GM12878 (cell line): ENCODE measurements at regions not wholly inside any gene's neighbourhood (a gene's known extent, or its start where the extent isn't known, plus 50 kb on each side); places are given as distances from the start of the nearest gene placed in this dataset.

Experiments used
- ATAC-seq: fragments of 200-7000 bp; cut with Tn5 transposase; 3 replicates; pipeline ENCODE4 v1.9.1; 2020; ENCODE audit warnings: mild to moderate bottlenecking, moderate library complexity
- BruUV-seq: library from RNA; stranded (reverse); fragments of 400-500 nt; replicated peaks from 2 replicates; lab custom pipeline; 2021; lab: Mats Ljungman, UMichigan
- CTCF ChIA-PET: fragments of 300-600 bp; sonication (Branson Sonifier 250); formaldehyde crosslinking; extraction: SDS; loops from one replicate; lab custom pipeline; 2021; ENCODE audit warnings: inconsistent platforms; lab: Yijun Ruan, JAX
- POLR2A ChIA-PET: fragments of 350-600 bp; formaldehyde crosslinking; extraction: SDS; loops from one replicate; lab custom pipeline; 2021; ENCODE audit warnings: inconsistent platforms; lab: Charles Lee
- RAD21 ChIA-PET: fragments of 300-600 bp; sonication (Branson Sonifier 250); formaldehyde crosslinking; loops from one replicate; lab custom pipeline; 2023; ENCODE audit warnings: antibody characterized with exemption; ENCODE audit not compliant: unreplicated experiment; lab: Charles Lee
- SMC1A ChIA-PET: fragments of 300-600 bp; sonication (Branson Sonifier 250); formaldehyde crosslinking; loops from one replicate; lab custom pipeline; 2023; ENCODE audit not compliant: unreplicated experiment, uncharacterized antibody; lab: Charles Lee
- DNase-seq: peaks from one replicate; pipeline ENCODE4 v3.0.0-alpha.2; 2011; ENCODE audit warnings: low read depth, low spot score
- FAIRE-seq: peaks from 3 replicates; lab custom pipeline; 2011; peaks lifted over from hg19 to GRCh38; lab: Jason Lieb, UNC
- H2AFZ ChIP-seq: 2 replicates; pipeline ENCODE4 v1.6.0; 2011; ENCODE audit warnings: low read depth, low read length, control low read depth; ENCODE audit not compliant: control insufficient read depth
- H3K27ac ChIP-seq: 2 replicates; pipeline ENCODE4 v1.5.1; 2011; ENCODE audit warnings: control low read depth; ENCODE audit not compliant: control insufficient read depth, insufficient read depth
- H3K27me3 ChIP-seq, 2 experiments: replicated peaks in 1 of 2; 2 replicates each; pipeline versions ENCODE4 v1.6.0 to v1.6.1; 2011; ENCODE audit warnings: low read length in 1 of 2; ENCODE audit not compliant: control insufficient read depth in 2 of 2, insufficient read depth in 2 of 2
- H3K36me3 ChIP-seq, 2 experiments: 2 replicates each; pipeline ENCODE4 v1.5.1; 2011; ENCODE audit warnings: low read length in 1 of 2; ENCODE audit not compliant: control insufficient read depth in 2 of 2, insufficient read depth in 2 of 2
- H3K4me1 ChIP-seq: 2 replicates; pipeline ENCODE4 v1.6.1; 2011; ENCODE audit warnings: mild to moderate bottlenecking, low read length, moderate library complexity, mixed read lengths; ENCODE audit not compliant: control insufficient read depth, insufficient read depth
- H3K4me2 ChIP-seq: 2 replicates; pipeline ENCODE4 v1.6.0; 2011; ENCODE audit warnings: control low read depth; ENCODE audit not compliant: control insufficient read depth, insufficient read depth
- H3K4me3 ChIP-seq: fragments of 200-600 bp; sonication (generic); 2 replicates; pipeline ENCODE4 v1.5.1; 2016
- H3K79me2 ChIP-seq: 2 replicates; pipeline ENCODE4 v1.6.0; 2011; ENCODE audit warnings: low read length; ENCODE audit not compliant: control insufficient read depth, insufficient read depth
- H3K9ac ChIP-seq: 2 replicates; pipeline ENCODE4 v1.8.0; 2011; ENCODE audit warnings: low read length, control low read depth, mixed read lengths; ENCODE audit not compliant: control insufficient read depth, insufficient read depth
- H3K9me3 ChIP-seq: replicated peaks from 3 replicates; pipeline ENCODE4 v1.5.1; 2011; ENCODE audit warnings: mild to moderate bottlenecking, low read length; ENCODE audit not compliant: control insufficient read depth, insufficient read depth
- H4K20me1 ChIP-seq: 2 replicates; pipeline ENCODE4 v1.6.0; 2011; ENCODE audit not compliant: control insufficient read depth, insufficient read depth
- BCL3 ChIP-seq: IDR thresholded peaks from 2 replicates; pipeline ENCODE4 v1.6.1; 2011; ENCODE audit warnings: borderline replicate concordance, low read depth, mild to moderate bottlenecking, moderate library complexity, low read length; ENCODE audit not compliant: insufficient read depth, poor library complexity, severe bottlenecking
- CBX3 ChIP-seq: fragments of 200-600 bp; sonication (generic); IDR thresholded peaks from 2 replicates; pipeline ENCODE4 v1.6.1; 2016; ENCODE audit warnings: low read depth, borderline replicate concordance
- CREB1 ChIP-seq: IDR thresholded peaks from 2 replicates; pipeline ENCODE4 v1.6.1; 2012; ENCODE audit warnings: low read depth, mild to moderate bottlenecking, inconsistent platforms
- DPF2 ChIP-seq: fragments of 450-650 bp; IDR thresholded peaks from 2 replicates; pipeline ENCODE4 v1.6.1; 2017; ENCODE audit warnings: mild to moderate bottlenecking
- ETV6 ChIP-seq, 2 experiments: fragments of 450-650 bp in 1 of 2; IDR thresholded peaks in 1 of 2; conservative IDR thresholded peaks in 1 of 2; 2 replicates each; pipeline ENCODE4 v1.6.1; 2014; ENCODE audit warnings: antibody characterized with exemption in 1 of 2, borderline replicate concordance in 1 of 2, low read depth in 1 of 2, mild to moderate bottlenecking in 1 of 2, moderate library complexity in 1 of 2
- MEF2A ChIP-seq: IDR thresholded peaks from 2 replicates; pipeline ENCODE4 v1.6.1; 2011; ENCODE audit warnings: low read depth, mild to moderate bottlenecking, low read length, moderate library complexity; ENCODE audit not compliant: insufficient read depth
- MXI1 ChIP-seq: fragments of 150-350 bp; IDR thresholded peaks from 2 replicates; pipeline ENCODE4 v1.6.1; 2011; ENCODE audit warnings: low read depth, mild to moderate bottlenecking, inconsistent platforms, low read length, improper control_type of control experiment
- NR2F1 ChIP-seq: fragments of 450-650 bp; conservative IDR thresholded peaks from 2 replicates; pipeline ENCODE4 v1.6.1; 2017; ENCODE audit warnings: mild to moderate bottlenecking
- NRF1 ChIP-seq: conservative IDR thresholded peaks from 2 replicates; pipeline ENCODE4 v1.6.1; 2011; ENCODE audit warnings: mild to moderate bottlenecking, low read depth, low read length, improper control_type of control experiment
- POLR2AphosphoS5 ChIP-seq: IDR thresholded peaks from 2 replicates; pipeline ENCODE4 v1.6.1; 2011; ENCODE audit warnings: mild to moderate bottlenecking, low read length, inconsistent platforms
- RCOR1 ChIP-seq: conservative IDR thresholded peaks from 2 replicates; pipeline ENCODE4 v1.6.1; 2012; ENCODE audit warnings: low read depth, low read length, improper control_type of control experiment
- STAT3 ChIP-seq: IDR thresholded peaks from 2 replicates; pipeline ENCODE4 v1.6.1; 2011; ENCODE audit warnings: low read depth, low read length, improper control_type of control experiment
- TBL1XR1 ChIP-seq: IDR thresholded peaks from 2 replicates; pipeline ENCODE4 v1.6.1; 2012; ENCODE audit warnings: low read depth, low read length, improper control_type of control experiment
- ZBTB40 ChIP-seq: fragments of 450-650 bp; IDR thresholded peaks from 2 replicates; pipeline ENCODE4 v1.6.1; 2016; ENCODE audit warnings: mild to moderate bottlenecking, moderate library complexity, borderline replicate concordance
- ZNF207 ChIP-seq: fragments of 450-650 bp; IDR thresholded peaks from 2 replicates; pipeline ENCODE4 v1.6.1; 2014; ENCODE audit warnings: antibody characterized with exemption, mild to moderate bottlenecking, borderline replicate concordance
- ZNF274 ChIP-seq: IDR thresholded peaks from one replicate; pipeline ENCODE4 v1.8.0; 2011; ENCODE audit not compliant: insufficient read length, insufficient read depth
- in situ Hi-C: fragments of 300-500 bp; cut with MboI; formaldehyde crosslinking; loops from 9 replicates; pipeline ENCODE4 v1.14.3; 2018; ENCODE audit warnings: mixed read lengths
- intact Hi-C: fragments of 100-400 bp; cut with micrococcal nuclease; formaldehyde crosslinking; loops from one replicate; pipeline ENCODE4 v1.14.2; 2022; ENCODE audit not compliant: unreplicated experiment
- TF ChIP-seq, protein P1 (sequence below): fragments of 450-650 bp; IDR thresholded peaks from 2 replicates; pipeline ENCODE4 v1.6.1; 2017; ENCODE audit warnings: mild to moderate bottlenecking, moderate library complexity

DNA sequence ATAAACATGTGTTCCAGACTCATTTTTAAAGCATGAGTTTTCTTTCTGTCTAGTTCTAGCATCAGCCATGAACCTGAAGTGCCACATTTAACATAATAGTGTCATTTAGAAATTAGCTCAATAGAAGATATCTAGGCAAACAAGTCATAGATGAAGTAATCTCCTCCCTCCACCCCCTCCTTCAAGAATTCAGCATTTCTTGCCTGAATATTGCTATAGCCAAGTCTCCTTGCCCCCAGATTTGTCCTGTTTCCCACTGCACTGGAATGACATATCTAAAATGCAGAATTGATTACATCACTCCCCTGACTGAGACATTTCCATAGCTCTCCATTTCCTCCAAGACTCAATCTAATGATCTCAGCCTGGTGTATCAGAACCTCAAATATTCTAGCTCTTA, 134.9 kb upstream of the BACH2 start:
- in situ Hi-C loops (no loop called here), intact Hi-C loops (no loop called here)
- BruUV-seq = no TSS peak
- Histone ChIP-seq H3K27me3 (no peaks in the 10 kb centered on the region), H3K36me3 (no peaks in the 10 kb centered on the region), H3K79me2 (no peaks in the 10 kb centered on the region), H3K9ac (no peak overlapping the region), H3K4me2 (no peak overlapping the region), H2AFZ (no peak overlapping the region), H3K27ac (no peak overlapping the region), H3K4me3 (no peak overlapping the region), H4K20me1 (no peaks in the 10 kb centered on the region), H3K4me1 (no peaks in the 10 kb centered on the region), H3K9me3 (peaks cover 13% of the 10 kb centered on the region)
- RAD21 ChIA-PET = no interaction called here
- FAIRE-seq (no peak), ATAC-seq (no peak), DNase-seq (no peak)
- SMC1A ChIA-PET = no interaction called here
- POLR2A ChIA-PET = no interaction called here
- CTCF ChIA-PET = interaction anchor here (0.6 to 1.0 kb wide), 2 partner anchors 12 to 51 kb away, joined by 3 read pairs; no protein-coding TSS in a partner anchor
- no peak for TF ChIP-seq DPF2
- TF ChIP-seq POLR2AphosphoS5 = no peak
- no peak for TF ChIP-seq STAT3
- TF ChIP-seq CBX3 = no peak
- no peak for TF ChIP-seq MEF2A
- TF ChIP-seq RCOR1 = no peak
- TF ChIP-seq, protein P1, sequence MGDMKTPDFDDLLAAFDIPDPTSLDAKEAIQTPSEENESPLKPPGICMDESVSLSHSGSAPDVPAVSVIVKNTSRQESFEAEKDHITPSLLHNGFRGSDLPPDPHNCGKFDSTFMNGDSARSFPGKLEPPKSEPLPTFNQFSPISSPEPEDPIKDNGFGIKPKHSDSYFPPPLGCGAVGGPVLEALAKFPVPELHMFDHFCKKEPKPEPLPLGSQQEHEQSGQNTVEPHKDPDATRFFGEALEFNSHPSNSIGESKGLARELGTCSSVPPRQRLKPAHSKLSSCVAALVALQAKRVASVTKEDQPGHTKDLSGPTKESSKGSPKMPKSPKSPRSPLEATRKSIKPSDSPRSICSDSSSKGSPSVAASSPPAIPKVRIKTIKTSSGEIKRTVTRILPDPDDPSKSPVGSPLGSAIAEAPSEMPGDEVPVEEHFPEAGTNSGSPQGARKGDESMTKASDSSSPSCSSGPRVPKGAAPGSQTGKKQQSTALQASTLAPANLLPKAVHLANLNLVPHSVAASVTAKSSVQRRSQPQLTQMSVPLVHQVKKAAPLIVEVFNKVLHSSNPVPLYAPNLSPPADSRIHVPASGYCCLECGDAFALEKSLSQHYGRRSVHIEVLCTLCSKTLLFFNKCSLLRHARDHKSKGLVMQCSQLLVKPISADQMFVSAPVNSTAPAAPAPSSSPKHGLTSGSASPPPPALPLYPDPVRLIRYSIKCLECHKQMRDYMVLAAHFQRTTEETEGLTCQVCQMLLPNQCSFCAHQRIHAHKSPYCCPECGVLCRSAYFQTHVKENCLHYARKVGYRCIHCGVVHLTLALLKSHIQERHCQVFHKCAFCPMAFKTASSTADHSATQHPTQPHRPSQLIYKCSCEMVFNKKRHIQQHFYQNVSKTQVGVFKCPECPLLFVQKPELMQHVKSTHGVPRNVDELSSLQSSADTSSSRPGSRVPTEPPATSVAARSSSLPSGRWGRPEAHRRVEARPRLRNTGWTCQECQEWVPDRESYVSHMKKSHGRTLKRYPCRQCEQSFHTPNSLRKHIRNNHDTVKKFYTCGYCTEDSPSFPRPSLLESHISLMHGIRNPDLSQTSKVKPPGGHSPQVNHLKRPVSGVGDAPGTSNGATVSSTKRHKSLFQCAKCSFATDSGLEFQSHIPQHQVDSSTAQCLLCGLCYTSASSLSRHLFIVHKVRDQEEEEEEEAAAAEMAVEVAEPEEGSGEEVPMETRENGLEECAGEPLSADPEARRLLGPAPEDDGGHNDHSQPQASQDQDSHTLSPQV = no peak
- TF ChIP-seq ZBTB40 = no peak
- TF ChIP-seq ZNF207 = no peak
- TF ChIP-seq NR2F1 = no peak
- TF ChIP-seq ETV6 (conservative IDR thresholded peaks at IDR 0.05 in 1 of 2, IDR thresholded peaks at IDR 0.05 in 1 of 2; ENCODE audit: borderline replicate concordance in 1 of 2, low read depth in 1 of 2) = no peak
- TF ChIP-seq BCL3 = no peak
- TF ChIP-seq MXI1 = no peak
- no peak for TF ChIP-seq TBL1XR1
- TF ChIP-seq CREB1 = no peak
- no peak for TF ChIP-seq NRF1
- TF ChIP-seq ZNF274 = no peak
